ENCODE measurements at regions not wholly inside any gene's neighbourhood (a gene's known extent, or its start where the extent isn't known, plus 50 kb on each side); places are given as distances from the start of the nearest gene placed in this dataset.

DNA sequence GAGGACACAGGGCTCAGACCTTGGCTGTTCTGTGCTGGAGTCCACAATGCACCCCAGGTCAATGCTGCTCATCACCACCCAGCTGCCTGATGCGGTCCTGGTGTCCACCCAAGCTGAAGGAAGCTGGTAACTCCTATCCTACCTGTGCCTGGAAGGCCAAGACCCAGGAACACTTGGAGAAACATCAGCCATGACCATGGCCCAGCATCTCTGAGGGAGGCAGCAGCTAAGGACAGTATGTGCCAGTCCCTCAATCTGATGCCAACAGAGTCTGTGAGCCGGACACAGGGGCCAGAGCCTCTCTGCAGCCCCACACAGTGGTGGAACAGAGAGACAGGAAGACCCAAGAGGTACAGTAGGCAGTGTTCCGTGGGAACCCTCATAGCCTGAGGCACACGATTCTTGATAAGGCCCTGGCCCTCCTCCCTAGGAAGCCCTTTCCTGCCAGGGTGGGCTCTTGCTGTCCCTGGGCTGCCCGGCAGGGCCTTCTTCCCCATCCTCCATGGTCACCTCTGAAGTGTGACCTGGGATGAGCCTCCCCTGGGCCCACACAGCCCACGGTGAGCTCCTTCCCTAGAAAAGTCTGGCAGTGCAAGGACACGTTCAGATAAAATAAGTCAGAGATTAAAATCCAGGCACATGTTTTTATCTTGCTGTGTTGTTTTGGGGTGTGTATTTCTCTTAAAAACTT, 170.7 kb downstream of the THBS2 start:
- TF ChIP-seq, protein P1, sequence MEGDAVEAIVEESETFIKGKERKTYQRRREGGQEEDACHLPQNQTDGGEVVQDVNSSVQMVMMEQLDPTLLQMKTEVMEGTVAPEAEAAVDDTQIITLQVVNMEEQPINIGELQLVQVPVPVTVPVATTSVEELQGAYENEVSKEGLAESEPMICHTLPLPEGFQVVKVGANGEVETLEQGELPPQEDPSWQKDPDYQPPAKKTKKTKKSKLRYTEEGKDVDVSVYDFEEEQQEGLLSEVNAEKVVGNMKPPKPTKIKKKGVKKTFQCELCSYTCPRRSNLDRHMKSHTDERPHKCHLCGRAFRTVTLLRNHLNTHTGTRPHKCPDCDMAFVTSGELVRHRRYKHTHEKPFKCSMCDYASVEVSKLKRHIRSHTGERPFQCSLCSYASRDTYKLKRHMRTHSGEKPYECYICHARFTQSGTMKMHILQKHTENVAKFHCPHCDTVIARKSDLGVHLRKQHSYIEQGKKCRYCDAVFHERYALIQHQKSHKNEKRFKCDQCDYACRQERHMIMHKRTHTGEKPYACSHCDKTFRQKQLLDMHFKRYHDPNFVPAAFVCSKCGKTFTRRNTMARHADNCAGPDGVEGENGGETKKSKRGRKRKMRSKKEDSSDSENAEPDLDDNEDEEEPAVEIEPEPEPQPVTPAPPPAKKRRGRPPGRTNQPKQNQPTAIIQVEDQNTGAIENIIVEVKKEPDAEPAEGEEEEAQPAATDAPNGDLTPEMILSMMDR (IDR thresholded peaks at IDR 0.05; ENCODE audit: insufficient read depth, low read depth, low read length) = no peak
- no peak for TF ChIP-seq EZH2 (IDR thresholded peaks at IDR 0.05; ENCODE audit: insufficient read depth, low read length)
